Superior temporal gyrus (tissue), 1 donor: ENCODE measurements at regions not wholly inside any gene's neighbourhood (a gene's known extent, or its start where the extent isn't known, plus 50 kb on each side); places are given as distances from the start of the nearest gene placed in this dataset.

Experiments used
- DNase-seq: peaks from one replicate; pipeline ENCODE4 v3.0.0-alpha.2; 2016; ENCODE audit errors: extremely low spot score

DNA sequence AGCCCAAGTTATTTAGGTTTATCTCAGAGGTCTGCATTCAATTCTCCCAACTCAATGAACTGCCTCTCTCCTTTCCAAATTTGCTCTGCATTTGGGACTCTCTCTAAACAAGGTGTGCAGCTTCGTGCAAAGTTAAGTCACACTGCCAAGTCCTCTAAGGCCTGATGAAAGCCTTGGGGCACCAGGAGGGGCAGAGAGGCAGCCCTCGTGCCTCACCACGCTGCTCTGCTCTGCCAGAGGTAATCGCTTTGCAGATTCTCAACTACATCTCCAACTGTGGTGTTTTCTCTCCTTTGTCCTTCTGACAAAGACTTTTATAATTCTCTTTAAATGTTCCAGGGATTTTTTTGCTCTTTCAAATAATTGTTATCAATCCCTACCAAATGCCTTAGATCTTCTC, 283.0 kb downstream of the MEIS1 start:
- no peak for DNase-seq

DNA sequence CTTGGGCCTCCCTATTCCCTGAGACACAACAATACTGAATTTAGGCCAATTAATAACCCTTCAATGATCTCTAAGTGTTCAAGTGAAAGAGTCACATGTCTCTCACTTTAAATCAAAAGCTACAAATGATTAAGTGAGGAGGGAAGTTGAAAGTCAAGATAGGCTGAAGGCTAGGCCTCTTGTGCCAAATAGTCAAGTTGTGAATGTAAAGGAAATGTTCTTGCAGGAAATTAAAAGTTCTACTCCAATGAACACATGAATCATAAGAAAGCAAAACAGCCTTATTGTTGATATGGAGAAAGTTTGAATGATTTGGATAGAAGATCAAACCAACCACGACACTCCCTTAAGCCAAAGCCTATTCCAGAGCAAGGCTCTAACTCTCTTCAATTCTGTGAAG, 286.9 kb downstream of the MEIS1 start:
- no peak for DNase-seq

- no peak for DNase-seq
Measured at GRCh38 chr2:66724241-66724640, 289.3 kb downstream of the MEIS1 start.

DNA sequence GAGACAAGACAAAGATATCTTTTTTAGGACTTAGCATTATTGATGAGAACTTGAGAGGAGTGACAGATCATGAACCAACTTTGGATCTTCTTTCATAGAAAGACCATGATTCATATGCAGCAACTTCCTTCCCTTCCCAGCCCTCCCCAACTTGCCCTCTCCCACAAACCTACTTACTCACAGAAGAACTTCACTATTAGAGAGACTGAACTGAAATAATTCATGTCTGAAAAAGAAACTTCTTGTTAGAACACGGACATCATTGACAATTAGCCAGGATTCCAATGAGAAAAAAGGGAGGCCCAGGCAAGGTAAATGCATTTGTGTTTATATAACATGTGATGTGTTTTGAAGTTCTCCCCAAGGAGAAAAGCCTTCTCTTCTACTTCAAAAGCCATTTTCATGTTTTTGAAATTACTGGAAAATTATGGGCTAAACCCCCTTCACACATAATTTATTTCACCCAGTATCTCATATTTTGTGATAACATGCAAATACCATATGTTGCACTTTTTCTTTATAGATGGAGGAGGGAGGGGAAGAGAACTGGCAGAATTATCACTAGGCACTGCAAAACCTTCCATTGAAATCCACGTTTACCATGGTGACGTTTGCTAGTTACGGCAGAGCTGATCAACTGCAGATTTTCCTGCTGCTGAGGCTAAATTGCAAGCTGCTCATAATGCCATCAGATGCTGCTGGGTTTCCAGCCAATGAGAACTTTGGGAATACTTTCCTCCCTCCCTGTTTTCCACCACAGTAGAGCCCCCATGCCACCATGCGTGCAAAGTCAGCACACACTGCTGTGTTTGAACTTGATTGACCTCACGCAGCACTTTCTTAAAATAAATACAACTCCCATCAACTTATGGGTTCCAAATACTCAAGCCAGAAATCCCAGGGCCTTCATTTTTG, 294.7 kb downstream of the MEIS1 start:
- DNase-seq: no peak

GRCh38 chr2:66730441-66730840, 295.5 kb downstream of the MEIS1 start:
- no peak for DNase-seq

- DNase-seq: no peak
Measured at GRCh38 chr2:66733364-66733999, 298.6 kb downstream of the MEIS1 start.

DNA sequence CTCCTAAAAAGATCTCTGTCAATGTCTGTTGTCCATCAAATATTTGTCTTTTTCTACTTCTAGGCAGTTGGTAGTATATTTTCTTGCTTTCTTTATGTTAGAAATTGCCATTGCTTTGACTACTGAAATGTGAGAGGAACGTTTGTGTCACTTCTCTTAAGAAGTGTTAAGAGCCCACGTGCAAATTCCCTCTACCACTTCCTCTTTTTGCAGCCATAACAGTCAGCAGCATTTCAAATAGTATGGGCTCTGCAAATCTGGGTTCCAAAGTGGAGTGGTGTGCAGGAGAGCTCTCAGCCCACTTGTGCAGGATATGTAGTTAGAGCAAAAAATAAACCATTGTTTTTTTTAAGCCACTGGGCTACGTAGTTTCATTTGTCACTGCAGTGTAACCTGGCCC, 314.0 kb downstream of the MEIS1 start:
- DNase-seq: no peak

DNA sequence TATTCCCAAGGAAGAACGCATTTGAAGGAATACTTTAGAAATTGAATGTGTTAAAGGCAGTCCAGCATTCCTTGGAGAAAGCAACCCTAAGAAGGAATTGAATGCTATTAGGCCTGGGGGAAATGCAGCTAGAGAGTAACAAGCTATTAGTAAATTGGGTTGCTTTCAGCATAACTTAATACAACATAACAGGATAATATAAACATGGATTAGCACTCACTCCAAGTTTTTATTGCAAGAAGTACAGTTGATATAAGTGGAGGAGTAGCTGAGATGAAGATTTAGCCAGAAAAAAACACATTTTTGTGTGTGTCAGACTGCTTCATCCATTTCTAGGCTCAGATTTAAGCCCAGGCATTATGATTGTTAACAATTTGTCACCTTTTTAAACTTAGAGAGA, 314.6 kb downstream of the MEIS1 start:
- no peak for DNase-seq

GRCh38 chr2:66753257-66753656, 318.3 kb downstream of the MEIS1 start:
- no peak for DNase-seq

- no peak for DNase-seq
Measured at GRCh38 chr2:66753660-66754059, 318.7 kb downstream of the MEIS1 start.

- DNase-seq: no peak
Measured at GRCh38 chr2:66755974-66756373, 321.0 kb downstream of the MEIS1 start.

DNA sequence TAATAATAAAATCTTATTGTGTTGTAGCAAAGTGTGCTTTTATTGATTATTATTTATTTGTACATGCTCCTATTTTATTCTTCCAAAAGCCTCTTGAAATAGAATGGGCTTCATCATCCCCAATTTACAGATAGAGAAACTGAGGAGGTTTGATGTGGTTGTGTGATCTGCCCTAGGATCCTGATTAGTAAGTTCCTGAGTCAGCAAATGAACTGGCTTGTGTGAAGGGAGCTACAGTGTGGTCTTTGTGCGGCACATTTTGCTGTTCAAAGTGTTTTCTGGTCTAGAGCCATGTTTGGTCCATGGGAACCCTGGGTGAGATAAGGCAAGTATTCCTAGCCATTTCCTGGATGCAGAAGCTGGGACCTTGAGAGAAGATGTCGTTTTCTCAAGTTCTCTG, 326.9 kb downstream of the MEIS1 start:
- no peak for DNase-seq

- no peak for DNase-seq
Measured at GRCh38 chr2:66762761-66763160, 327.8 kb downstream of the MEIS1 start.

DNA sequence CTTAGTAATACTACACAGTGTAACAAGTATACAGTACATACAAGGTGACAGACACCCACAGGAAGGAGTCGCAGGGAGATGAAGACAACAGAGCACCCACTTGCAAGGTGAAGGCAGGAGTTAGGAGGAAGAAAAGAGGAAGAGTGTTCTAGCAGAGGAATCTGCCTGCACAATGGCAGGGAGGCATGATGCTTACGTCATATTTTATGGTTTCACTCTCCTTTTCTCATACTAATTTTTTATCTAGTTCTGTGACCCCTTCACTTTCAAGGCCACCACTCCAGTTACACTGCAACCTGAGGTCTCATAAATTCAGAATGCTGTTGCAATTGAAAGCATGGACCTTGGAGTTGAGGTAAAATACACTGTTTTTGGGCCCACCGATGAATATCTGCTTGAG, 331.7 kb downstream of the MEIS1 start:
- no peak for DNase-seq

- DNase-seq: no peak
Measured at GRCh38 chr2:66771359-66771976, 336.5 kb downstream of the MEIS1 start.

- DNase-seq: no peak
Measured at GRCh38 chr2:66772618-66773017, 337.7 kb downstream of the MEIS1 start.

- DNase-seq: no peak
Measured at GRCh38 chr2:66775730-66776422, 341.0 kb downstream of the MEIS1 start.

DNA sequence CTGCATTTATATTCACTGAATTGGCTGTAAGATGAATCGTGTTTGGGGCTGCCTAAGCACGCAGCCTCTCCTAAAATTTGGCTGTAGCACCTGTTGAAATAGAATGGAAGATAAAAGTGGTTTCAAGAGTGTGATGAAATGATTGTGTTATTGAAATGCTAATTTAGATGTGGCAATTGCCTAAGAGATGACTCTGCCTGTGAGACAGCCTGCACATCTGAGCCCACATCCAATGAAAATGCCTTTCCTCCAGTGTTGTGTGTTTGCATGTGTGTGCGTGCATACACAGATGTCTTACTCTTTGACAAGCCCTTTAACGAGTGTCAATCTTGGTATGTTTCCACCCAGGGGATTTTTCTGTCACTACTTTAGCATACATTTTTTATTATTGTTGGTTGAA, 346.9 kb downstream of the MEIS1 start:
- DNase-seq: no peak

GRCh38 chr2:66782780-66783361, 347.9 kb downstream of the MEIS1 start:
- DNase-seq: no peak

DNA sequence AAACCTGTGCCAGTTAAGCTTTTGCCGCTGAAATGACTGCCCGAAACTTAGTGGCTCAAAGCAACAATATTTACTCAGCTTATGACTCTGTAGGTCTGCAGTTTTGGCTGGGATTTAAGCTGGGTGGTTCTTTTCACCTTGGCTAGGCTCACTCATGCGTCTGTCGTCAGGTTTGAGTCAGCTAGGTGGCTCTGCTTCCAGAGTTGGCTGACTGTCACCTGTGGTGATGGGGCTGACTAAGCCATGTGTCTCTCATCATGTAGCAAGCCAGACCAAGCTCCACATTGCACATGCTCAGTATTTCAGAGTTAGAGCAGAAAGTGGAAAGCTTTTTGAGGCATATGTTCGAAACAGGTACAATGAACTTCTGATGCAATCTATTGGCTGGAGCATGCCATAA, 354.8 kb downstream of the MEIS1 start:
- no peak for DNase-seq

DNA sequence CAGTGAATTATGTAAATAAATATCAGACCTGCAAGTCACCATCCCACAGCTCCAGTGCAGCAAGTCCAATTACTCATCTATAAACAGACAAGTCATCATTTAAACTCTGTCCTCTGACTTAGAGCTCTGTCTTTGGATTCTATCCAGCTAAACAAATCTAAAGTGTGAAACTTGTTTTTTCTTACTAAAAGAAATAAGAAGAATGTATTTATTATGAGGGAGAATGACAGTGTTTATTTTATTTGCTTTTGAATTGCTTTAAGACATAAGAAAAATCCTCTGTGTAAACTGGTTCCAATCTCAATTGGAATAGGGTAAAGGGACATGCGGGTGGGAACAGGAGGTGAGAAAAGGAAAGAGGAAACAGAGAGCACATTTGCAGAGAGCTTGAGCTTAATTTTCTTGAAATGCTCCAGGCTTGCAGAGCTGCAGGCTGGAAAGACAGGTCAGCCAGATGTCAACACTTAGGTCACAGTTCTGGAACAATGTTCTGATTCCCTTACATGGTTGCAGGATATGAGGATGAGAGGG, 355.8 kb downstream of the MEIS1 start:
- no peak for DNase-seq

DNA sequence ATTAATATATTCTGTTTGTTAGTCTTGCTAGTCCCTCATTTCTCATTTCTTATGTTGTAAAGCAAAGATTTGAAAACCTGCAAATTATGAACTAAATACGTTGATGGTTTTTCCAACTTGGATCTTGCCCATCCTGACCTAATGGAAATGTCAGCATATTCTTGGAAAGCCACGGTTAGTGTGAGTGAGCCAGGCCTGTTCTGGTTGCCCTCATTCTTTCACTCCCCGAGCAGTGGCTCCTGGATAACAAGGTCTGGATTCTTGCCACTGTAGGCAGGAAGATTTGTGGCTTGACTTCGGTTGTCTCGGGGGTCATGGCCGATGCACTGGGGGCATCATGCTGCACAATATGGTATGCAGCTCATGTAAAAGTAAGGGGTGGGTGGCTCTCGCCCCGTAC, 359.1 kb downstream of the MEIS1 start:
- DNase-seq: no peak
